ENCODE measurements at regions not wholly inside any gene's neighbourhood (a gene's known extent, or its start where the extent isn't known, plus 50 kb on each side); places are given as distances from the start of the nearest gene placed in this dataset.

GRCh38 chr5:82699737-82700136 lies 377.5 kb downstream of the TMEM167A start (continued):
- no peak for TF ChIP-seq E2F4 (CRISPR knock-in tag; IDR thresholded peaks at IDR 0.05; ENCODE audit: borderline replicate concordance, low read depth)
- TF ChIP-seq OVOL2 (CRISPR knock-in tag; IDR thresholded peaks at IDR 0.05; ENCODE audit: borderline replicate concordance) = no peak
- TF ChIP-seq PRDM15 (CRISPR knock-in tag; IDR thresholded peaks at IDR 0.05) = no peak

- H3K4me1 Mint-ChIP-seq = peaks cover 19% of the 10 kb centered on the region
- DNase-seq (ENCODE audit: low spot score) = no peak
- H3K9me3 Mint-ChIP-seq = no peaks in the 10 kb centered on the region; the same call in 1 of the 2 replicates
- ChIA-PET CTCF (no interaction called here), POLR2A (no interaction called here)
- TF ChIP-seq ZNF416 (CRISPR knock-in tag; IDR thresholded peaks at IDR 0.05) = no peak
- TF ChIP-seq ATF2 (CRISPR knock-in tag; IDR thresholded peaks at IDR 0.05; ENCODE audit: borderline replicate concordance, low read depth) = no peak
- TF ChIP-seq ZSCAN18 (CRISPR knock-in tag; IDR thresholded peaks at IDR 0.05) = no peak
- no peak for TF ChIP-seq EMX1 (CRISPR knock-in tag; IDR thresholded peaks at IDR 0.05)
- no peak for TF ChIP-seq ZNF219 (CRISPR knock-in tag; IDR thresholded peaks at IDR 0.05; ENCODE audit: borderline replicate concordance)
- no peak for TF ChIP-seq FOXK1 (CRISPR knock-in tag; IDR thresholded peaks at IDR 0.05)
- H3K27ac Mint-ChIP-seq = no peak overlapping the region
- no peaks in the 10 kb centered on the region for H3K36me3 Mint-ChIP-seq
- ATAC-seq = no peak
- no peak overlapping the region for H3K4me3 Mint-ChIP-seq
- H3K27me3 Mint-ChIP-seq (ENCODE audit: low read depth) = no peaks in the 10 kb centered on the region
Measured at GRCh38 chr5:82698026-82698425, 379.2 kb downstream of the TMEM167A start.

GRCh38 chr5:82694711-82695285 lies 382.4 kb downstream of the TMEM167A start:
- no peak for DNase-seq (ENCODE audit: low spot score)
- Mint-ChIP-seq H3K27ac (no peak overlapping the region), H3K36me3 (no peaks in the 10 kb centered on the region), H3K4me3 (no peak overlapping the region), H3K9me3 (no peaks in the 10 kb centered on the region), H3K4me1 (peaks cover 23% of the 10 kb centered on the region), H3K27me3 (ENCODE audit: low read depth) (no peaks in the 10 kb centered on the region)
- ChIA-PET POLR2A (no interaction called here), CTCF (no interaction called here)
- peak; percentile 79 for ATAC-seq
- TF ChIP-seq NR3C1 (CRISPR knock-in tag; conservative IDR thresholded peaks at IDR 0.05; ENCODE audit: low read depth) (no peak), GTF2I (CRISPR knock-in tag; conservative IDR thresholded peaks at IDR 0.05) (no peak), ARID4B (CRISPR knock-in tag; IDR thresholded peaks at IDR 0.05; ENCODE audit: borderline replicate concordance) (no peak), ZNF396 (CRISPR knock-in tag; IDR thresholded peaks at IDR 0.05; ENCODE audit: borderline replicate concordance) (no peak), ZBTB43 (CRISPR knock-in tag; IDR thresholded peaks at IDR 0.05) (no peak), ZMAT4 (CRISPR knock-in tag; IDR thresholded peaks at IDR 0.05) (no peak), ZNF263 (CRISPR knock-in tag; IDR thresholded peaks at IDR 0.05; ENCODE audit: low read depth) (no peak), USF2 (CRISPR knock-in tag; IDR thresholded peaks at IDR 0.05) (no peak), ZNF317 (CRISPR knock-in tag; IDR thresholded peaks at IDR 0.05; ENCODE audit: borderline replicate concordance, low read depth) (no peak)
